Activated CD4-positive, alpha-beta T cell treated with anti-CD3 and anti-CD28 coated beads for 36 hours (primary cell): ENCODE measurements at regions not wholly inside any gene's neighbourhood (a gene's known extent, or its start where the extent isn't known, plus 50 kb on each side); places are given as distances from the start of the nearest gene placed in this dataset.
"Not testable (repeated sequence)": the region's sequence is repeated elsewhere in the genome, so short reads cannot be mapped to it uniquely, and the experiment has no call there.

Experiments
- ATAC-seq: fragments of 200-7000 bp; cut with Tn5 transposase; one replicate; pipeline ENCODE4 v1.10.0; 2021; ENCODE audit warnings: mild to moderate bottlenecking, moderate library complexity
- CTCF ChIA-PET: fragments of 350-600 bp; sonication (Branson Sonifier 250); formaldehyde crosslinking; loops from one replicate; lab custom pipeline; 2021; ENCODE audit warnings: antibody characterized with exemption; lab: Charles Lee
- POLR2A ChIA-PET: fragments of 350-600 bp; sonication (Branson Sonifier 250); formaldehyde crosslinking; loops from one replicate; lab custom pipeline; 2021; ENCODE audit warnings: antibody characterized with exemption, inconsistent platforms; lab: Charles Lee
- DNase-seq: peaks from one replicate; pipeline ENCODE4 v3.0.0-alpha.2; 2020
- H3K27ac Mint-ChIP-seq: one replicate; pipeline ENCODE4 v1.8.0; 2021; ENCODE audit warnings: mixed read lengths
- H3K27me3 Mint-ChIP-seq: one replicate; pipeline ENCODE4 v1.8.0; 2021; ENCODE audit warnings: mixed read lengths
- H3K36me3 Mint-ChIP-seq: one replicate; pipeline ENCODE4 v1.8.0; 2021; ENCODE audit warnings: low read depth, mixed read lengths
- H3K4me1 Mint-ChIP-seq: one replicate; pipeline ENCODE4 v1.8.0; 2021; ENCODE audit warnings: mixed read lengths
- H3K4me3 Mint-ChIP-seq: one replicate; pipeline ENCODE4 v1.8.0; 2021; ENCODE audit warnings: mild to moderate bottlenecking, moderate library complexity, mixed read lengths
- H3K9me3 Mint-ChIP-seq: one replicate; pipeline ENCODE4 v1.8.0; 2021; ENCODE audit warnings: low read depth, mixed read lengths
- intact Hi-C, 2 experiments: fragments of 100-400 bp; cut with DNase I in 1 of 2; cut with micrococcal nuclease in 1 of 2; formaldehyde crosslinking; loops; one replicate each; pipeline versions ENCODE4 v1.14.2 to v1.15.1; 2022 to 2024; cut with DNase I, micrococcal nuclease

- no peak for ATAC-seq
- no peaks in the 10 kb centered on the region for H3K36me3 Mint-ChIP-seq
- peaks cover 2% of the 10 kb centered on the region for H3K9me3 Mint-ChIP-seq
Observed at GRCh38 chr2:208791257-208791656, 384.7 kb downstream of the PTH2R start.

GRCh38 chr2:208792766-208793165, 386.2 kb downstream of the PTH2R start:
- H3K4me3 Mint-ChIP-seq = no peak overlapping the region
- no peaks in the 10 kb centered on the region for H3K27me3 Mint-ChIP-seq

More at GRCh38 chr2:208791257-208791656, 384.7 kb downstream of the PTH2R start:
- DNase-seq = no peak
- intact Hi-C loops = no loop called here
- ChIA-PET POLR2A (no interaction called here), CTCF (no interaction called here)
- Mint-ChIP-seq H3K27me3 (no peaks in the 10 kb centered on the region), H3K4me1 (no peaks in the 10 kb centered on the region), H3K27ac (no peak overlapping the region), H3K4me3 (no peak overlapping the region)

GRCh38 chr2:208793434-208793833, 386.8 kb downstream of the PTH2R start:
- Mint-ChIP-seq H3K4me3 (no peak overlapping the region), H3K27me3 (no peaks in the 10 kb centered on the region), H3K36me3 (no peaks in the 10 kb centered on the region), H3K27ac (no peak overlapping the region), H3K9me3 (peaks cover 2% of the 10 kb centered on the region), H3K4me1 (no peaks in the 10 kb centered on the region)
- no peak for DNase-seq
- intact Hi-C loops = no loop called here
- ChIA-PET CTCF (interaction anchor here (0.6 kb wide), 1 partner anchor 186 kb away, joined by 3 read pairs; no protein-coding TSS in a partner anchor), POLR2A (no interaction called here)
- no peak for ATAC-seq

More at GRCh38 chr2:208792766-208793165, 386.2 kb downstream of the PTH2R start:
- no peak overlapping the region for H3K27ac Mint-ChIP-seq
- no peaks in the 10 kb centered on the region for H3K4me1 Mint-ChIP-seq
- ATAC-seq (no peak), DNase-seq (no peak)
- ChIA-PET POLR2A (no interaction called here), CTCF (no interaction called here)
- peaks cover 2% of the 10 kb centered on the region for H3K9me3 Mint-ChIP-seq
- H3K36me3 Mint-ChIP-seq = no peaks in the 10 kb centered on the region
- intact Hi-C loops = no loop called here

GRCh38 chr2:208794288-208794975, 387.8 kb downstream of the PTH2R start:
- Mint-ChIP-seq H3K4me1 (no peaks in the 10 kb centered on the region), H3K9me3 (peaks cover 2% of the 10 kb centered on the region), H3K27me3 (no peaks in the 10 kb centered on the region), H3K27ac (no peak overlapping the region), H3K36me3 (no peaks in the 10 kb centered on the region), H3K4me3 (no peak overlapping the region)
- POLR2A ChIA-PET = no interaction called here
- DNase-seq = no peak
- intact Hi-C loops = no loop called here
- CTCF ChIA-PET = no interaction called here
- ATAC-seq = no peak

- CTCF ChIA-PET = no interaction called here
- H3K36me3 Mint-ChIP-seq = no peaks in the 10 kb centered on the region
- H3K4me3 Mint-ChIP-seq = no peak overlapping the region
- intact Hi-C loops = no loop called here
- H3K27ac Mint-ChIP-seq = no peak overlapping the region
- DNase-seq (no peak), ATAC-seq (no peak)
- POLR2A ChIA-PET = no interaction called here
- H3K27me3 Mint-ChIP-seq = no peaks in the 10 kb centered on the region
- H3K4me1 Mint-ChIP-seq = no peaks in the 10 kb centered on the region
- peaks cover 2% of the 10 kb centered on the region for H3K9me3 Mint-ChIP-seq
Observed at GRCh38 chr2:208798698-208799097, 392.1 kb downstream of the PTH2R start.

GRCh38 chr2:208799397-208799796, 392.8 kb downstream of the PTH2R start:
- ChIA-PET POLR2A (no interaction called here), CTCF (no interaction called here)
- DNase-seq (no peak), ATAC-seq (no peak)
- Mint-ChIP-seq H3K4me3 (no peak overlapping the region), H3K9me3 (peaks cover 2% of the 10 kb centered on the region), H3K27me3 (no peaks in the 10 kb centered on the region), H3K4me1 (no peaks in the 10 kb centered on the region), H3K36me3 (no peaks in the 10 kb centered on the region), H3K27ac (no peak overlapping the region)
- intact Hi-C loops = no loop called here

- H3K4me3 Mint-ChIP-seq, POLR2A ChIA-PET, CTCF ChIA-PET, DNase-seq, intact Hi-C loops, H3K4me1 Mint-ChIP-seq, H3K36me3 Mint-ChIP-seq, H3K9me3 Mint-ChIP-seq, ATAC-seq, H3K27me3 Mint-ChIP-seq, H3K27ac Mint-ChIP-seq: not testable (repeated sequence)
Observed at GRCh38 chr2:208800887-208801286, 394.3 kb downstream of the PTH2R start.

GRCh38 chr2:208807756-208808155, 401.2 kb downstream of the PTH2R start:
- Mint-ChIP-seq H3K9me3 (no peaks in the 10 kb centered on the region), H3K36me3 (no peaks in the 10 kb centered on the region), H3K4me3 (no peak overlapping the region), H3K27me3 (no peaks in the 10 kb centered on the region), H3K27ac (no peak overlapping the region), H3K4me1 (no peaks in the 10 kb centered on the region)
- DNase-seq (no peak), ATAC-seq (no peak)
- ChIA-PET POLR2A (no interaction called here), CTCF (no interaction called here)
- intact Hi-C loops = no loop called here

GRCh38 chr2:208811885-208812284, 405.3 kb downstream of the PTH2R start:
- H3K27me3 Mint-ChIP-seq, ATAC-seq, intact Hi-C loops: not testable (repeated sequence)

GRCh38 chr2:208819190-208819589, 412.6 kb downstream of the PTH2R start:
- Mint-ChIP-seq H3K27ac (no peak overlapping the region), H3K36me3 (no peaks in the 10 kb centered on the region), H3K4me1 (no peaks in the 10 kb centered on the region), H3K4me3 (no peak overlapping the region), H3K27me3 (no peaks in the 10 kb centered on the region), H3K9me3 (no peaks in the 10 kb centered on the region)
- ChIA-PET CTCF (no interaction called here), POLR2A (no interaction called here)
- no peak for ATAC-seq
- intact Hi-C loops = no loop called here
- no peak for DNase-seq

More at GRCh38 chr2:208811885-208812284, 405.3 kb downstream of the PTH2R start:
- H3K27ac Mint-ChIP-seq, DNase-seq, POLR2A ChIA-PET, H3K4me1 Mint-ChIP-seq, H3K36me3 Mint-ChIP-seq, H3K4me3 Mint-ChIP-seq, CTCF ChIA-PET, H3K9me3 Mint-ChIP-seq: not testable (repeated sequence)

GRCh38 chr2:208820014-208820688, 413.6 kb downstream of the PTH2R start:
- ChIA-PET CTCF (no interaction called here), POLR2A (no interaction called here)
- Mint-ChIP-seq H3K36me3 (no peaks in the 10 kb centered on the region), H3K4me1 (no peaks in the 10 kb centered on the region), H3K27ac (no peak overlapping the region), H3K27me3 (no peaks in the 10 kb centered on the region), H3K9me3 (no peaks in the 10 kb centered on the region), H3K4me3 (no peak overlapping the region)
- intact Hi-C loops = no loop called here
- no peak for DNase-seq
- no peak for ATAC-seq

GRCh38 chr2:208827109-208827508, 420.5 kb downstream of the PTH2R start:
- ATAC-seq (no peak), DNase-seq (no peak)
- Mint-ChIP-seq H3K27ac (no peak overlapping the region), H3K9me3 (peaks cover 9% of the 10 kb centered on the region), H3K36me3 (no peaks in the 10 kb centered on the region), H3K4me1 (no peaks in the 10 kb centered on the region), H3K27me3 (no peaks in the 10 kb centered on the region), H3K4me3 (no peak overlapping the region)
- intact Hi-C loops = no loop called here
- ChIA-PET CTCF (no interaction called here), POLR2A (no interaction called here)
